GM21528 (cell line): ENCODE measurements at regions not wholly inside any gene's neighbourhood (a gene's known extent, or its start where the extent isn't known, plus 50 kb on each side); places are given as distances from the start of the nearest gene placed in this dataset.
"Not testable (repeated sequence)": the region's sequence is repeated elsewhere in the genome, so short reads cannot be mapped to it uniquely, and the experiment has no call there.

ENCODE experiments used
- ATAC-seq: cut with Tn5 transposase; IDR thresholded peaks from one replicate; pipeline ENCODE4 v1.9.1; 2021; ENCODE audit warnings: mild to moderate bottlenecking, moderate library complexity; ENCODE audit not compliant: unreplicated experiment, low FRiP score

DNA sequence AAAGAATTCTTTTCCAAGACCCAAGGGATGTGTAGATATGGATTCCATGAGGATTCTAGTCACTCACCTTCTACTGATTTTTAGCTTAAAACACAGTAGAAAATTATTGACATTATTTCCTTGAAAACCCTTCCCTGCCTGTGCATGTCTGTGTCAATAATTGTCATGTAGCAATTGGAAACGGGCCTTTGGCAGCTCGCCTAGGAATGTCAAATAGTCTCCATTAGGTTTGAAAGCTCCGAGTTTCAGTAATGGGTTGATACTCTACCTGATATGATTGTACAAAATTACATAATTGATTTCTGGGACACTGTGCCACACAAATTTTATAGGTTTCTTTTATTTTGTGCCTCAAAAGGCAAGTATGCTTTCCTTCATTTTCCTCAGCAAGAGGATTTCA lies 515.2 kb upstream of the ARID1B start:
- no peak for ATAC-seq

DNA sequence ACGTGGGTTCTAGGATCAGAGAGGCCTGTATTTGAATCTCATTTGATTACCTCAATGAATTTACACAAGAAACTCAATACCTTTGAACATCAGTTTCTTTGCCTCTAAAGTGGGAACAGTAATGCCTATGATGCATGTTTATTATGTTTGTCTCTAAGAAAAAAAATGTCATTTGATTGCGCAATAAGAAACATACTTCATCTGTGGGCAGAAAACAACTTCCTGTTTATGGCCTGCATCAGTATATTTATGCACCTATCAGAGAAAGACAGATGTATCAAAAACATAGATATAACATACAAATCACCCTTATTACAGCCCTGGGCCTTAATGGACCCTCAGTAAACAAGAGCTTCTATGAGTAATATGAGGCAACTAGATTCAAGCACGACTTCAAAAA lies 516.4 kb upstream of the ARID1B start:
- no peak for ATAC-seq

DNA sequence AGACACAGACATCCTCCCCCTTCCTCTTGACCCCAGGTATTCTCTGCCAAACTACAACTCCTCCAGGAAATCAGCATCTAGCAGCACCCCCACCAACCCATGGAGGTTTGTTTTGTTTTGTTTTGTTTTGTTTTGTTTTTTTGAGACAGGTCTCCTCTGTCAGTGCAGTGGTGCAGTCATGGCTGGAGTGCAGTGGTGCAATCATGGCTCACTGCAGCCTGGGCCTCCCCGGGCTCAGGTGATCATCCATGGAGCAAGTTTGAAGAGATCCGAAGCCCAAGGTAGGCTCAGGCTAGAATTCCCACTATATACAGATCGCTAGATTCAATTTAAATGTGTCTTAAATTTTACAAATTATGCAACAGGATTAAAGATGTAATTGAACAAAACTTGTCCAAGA lies 518.2 kb upstream of the ARID1B start:
- ATAC-seq: no peak

DNA sequence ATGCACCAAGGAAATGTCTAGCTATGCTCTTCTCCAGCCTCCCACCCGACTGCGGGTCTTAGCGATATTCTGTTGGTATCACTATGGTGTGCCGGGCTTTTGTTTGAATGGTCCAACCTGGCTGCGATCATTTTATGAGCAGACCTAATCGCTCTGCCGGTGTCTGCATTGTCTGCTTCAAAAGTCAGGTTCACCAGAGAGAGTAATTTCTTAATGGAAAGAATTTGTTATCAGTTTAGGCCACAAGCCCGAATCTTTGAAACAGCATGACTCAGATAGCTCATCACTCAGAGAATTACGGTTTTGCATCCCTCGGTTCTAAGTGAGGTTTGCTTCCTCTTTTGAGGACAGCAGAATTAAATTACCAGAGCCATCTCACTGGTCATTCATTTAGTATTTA lies 521.0 kb upstream of the ARID1B start:
- no peak for ATAC-seq

DNA sequence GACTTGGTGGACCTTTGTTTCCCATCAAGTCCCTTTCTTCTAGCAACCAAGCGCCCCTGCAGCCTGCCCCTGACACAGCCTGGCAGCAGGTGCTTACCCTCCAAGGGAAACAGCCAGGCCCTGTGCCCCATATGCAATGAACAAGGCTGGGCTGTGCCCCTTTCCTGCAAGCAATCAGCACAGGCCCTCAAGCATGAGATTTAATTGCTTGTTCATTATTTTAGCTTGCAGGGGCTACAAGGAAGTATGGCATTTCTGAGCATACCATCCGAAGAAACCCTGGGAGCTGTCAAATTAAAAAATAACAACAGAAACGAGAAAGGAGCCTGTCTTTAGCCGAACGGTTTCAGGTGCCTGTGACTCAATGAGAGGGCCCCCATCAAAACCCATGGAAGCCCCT lies 522.9 kb upstream of the ARID1B start:
- ATAC-seq: no peak

DNA sequence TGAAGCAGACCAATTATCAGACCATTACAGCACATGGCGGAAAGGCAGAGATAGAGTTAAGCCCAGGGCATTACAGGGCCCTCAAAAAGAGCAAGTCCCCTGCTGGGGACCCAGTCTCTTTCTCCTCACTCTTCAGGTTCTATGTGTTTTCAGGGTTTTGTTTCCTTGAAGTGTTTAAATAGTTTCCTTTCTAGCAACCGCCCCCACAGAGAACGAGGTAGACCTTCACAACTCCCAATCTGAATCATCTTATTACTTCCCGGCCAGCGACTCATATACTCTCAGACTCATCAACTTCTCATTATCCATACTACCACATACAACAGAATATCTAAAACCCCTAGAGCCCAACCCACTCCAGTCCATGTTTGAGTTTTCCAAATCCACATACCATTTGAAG lies 526.6 kb upstream of the ARID1B start:
- ATAC-seq: no peak

DNA sequence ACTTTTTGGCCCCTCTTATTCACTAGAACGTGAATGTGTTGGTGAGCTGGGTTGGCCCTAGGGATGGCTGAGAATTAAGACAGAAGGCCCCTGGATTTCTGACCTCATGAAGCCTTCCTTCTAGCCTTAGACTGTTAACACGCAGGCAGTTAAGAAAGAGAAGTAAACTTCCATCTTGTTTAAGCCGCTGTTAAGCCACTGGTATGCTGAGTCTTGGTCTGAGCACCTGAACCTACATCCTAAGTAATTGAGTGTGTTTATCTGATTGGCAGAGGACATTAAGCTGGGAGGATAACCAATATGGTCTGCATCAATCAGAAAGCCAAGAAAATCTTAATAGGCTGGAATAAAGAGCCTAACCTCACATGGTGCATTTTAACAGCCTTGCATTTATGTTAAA lies 535.0 kb upstream of the ARID1B start:
- ATAC-seq: no peak

DNA sequence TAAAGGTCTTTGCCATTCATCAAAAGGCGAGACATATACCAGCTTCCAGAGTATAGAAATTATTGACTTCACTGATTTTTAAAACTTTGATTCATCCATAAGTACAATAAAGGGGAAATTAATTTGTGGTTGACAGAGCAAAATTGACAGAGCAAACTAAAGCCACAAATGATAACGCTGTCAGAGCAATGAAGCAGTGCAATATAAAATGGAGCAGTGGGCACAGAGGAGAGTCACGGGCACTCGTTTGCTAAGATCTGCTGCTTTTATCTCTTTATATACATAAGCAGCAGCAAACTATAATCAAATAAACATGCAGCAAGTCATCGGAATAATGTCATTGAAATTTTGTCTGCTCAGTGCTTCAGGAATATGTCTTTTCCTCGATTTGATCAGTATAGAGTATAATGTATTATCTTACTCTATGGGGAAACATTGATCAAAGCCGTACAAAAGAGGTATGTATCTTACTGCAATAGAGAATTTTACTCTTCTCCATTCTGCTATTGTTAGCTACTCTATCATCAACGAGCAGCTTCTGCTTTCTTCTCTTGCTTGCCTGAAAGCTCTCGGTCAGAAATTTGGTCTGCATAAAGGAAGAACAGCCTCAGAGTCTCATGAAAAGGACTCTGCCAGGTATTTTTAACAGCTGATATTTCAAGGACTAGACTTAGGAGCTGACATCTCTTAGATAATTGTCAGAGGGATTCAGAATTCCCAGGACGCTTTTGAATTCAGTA lies 546.0 kb upstream of the ARID1B start:
- ATAC-seq: no peak

DNA sequence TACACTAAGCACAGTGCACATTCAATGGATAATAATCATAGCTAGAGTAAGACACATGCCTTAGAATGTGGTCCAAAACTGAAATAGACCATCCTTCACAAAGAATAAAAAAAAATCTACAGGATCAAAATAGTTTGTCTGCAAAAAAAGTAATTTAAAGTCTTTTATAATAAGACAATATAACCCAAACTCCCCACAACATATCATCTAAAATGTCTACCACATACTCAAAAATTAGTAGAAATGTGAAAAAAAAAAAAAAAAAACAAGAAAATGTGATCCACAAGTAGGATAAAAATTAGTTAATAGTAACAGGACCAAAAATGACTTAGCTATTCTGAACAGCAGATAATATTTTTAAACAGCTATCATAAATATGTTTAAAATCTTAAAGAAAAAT lies 557.2 kb upstream of the ARID1B start:
- no peak for ATAC-seq

DNA sequence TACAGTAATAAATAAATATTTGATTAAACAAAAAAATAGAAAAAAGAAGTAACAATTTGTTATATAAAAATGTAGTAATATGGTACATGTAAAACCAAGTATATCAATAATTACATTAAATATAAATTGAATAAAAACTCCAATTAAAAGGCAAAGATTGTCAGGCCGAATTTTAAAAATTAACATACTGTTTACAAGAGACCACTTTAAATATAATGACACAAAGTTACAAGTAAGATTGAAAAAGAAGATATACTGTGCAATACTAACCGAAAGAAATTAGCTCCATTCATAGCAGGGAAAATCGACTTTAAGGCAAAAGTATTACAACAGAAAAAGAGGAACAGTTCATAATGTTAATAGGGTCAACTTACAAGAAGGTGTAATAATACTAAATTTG lies 571.5 kb upstream of the ARID1B start:
- no peak for ATAC-seq

DNA sequence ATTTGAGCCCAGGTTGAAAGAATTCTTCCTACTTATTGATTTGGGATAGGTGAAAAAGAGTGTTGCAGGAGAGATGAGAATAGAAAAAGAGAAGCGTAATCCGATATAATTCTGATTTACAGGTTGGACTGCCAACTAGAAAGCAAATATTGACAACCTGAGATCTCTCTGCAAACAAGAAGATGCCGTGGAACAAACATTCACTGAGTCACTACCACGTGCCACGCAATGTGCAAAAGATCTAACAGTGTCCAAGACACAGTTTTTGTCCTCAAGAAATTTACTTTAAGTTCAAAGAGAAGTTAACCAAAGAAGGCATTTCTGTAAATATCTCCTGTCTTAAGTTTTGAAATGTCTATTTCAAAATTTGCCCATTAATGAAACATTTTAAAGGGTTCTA lies 578.0 kb upstream of the ARID1B start:
- ATAC-seq: no peak

DNA sequence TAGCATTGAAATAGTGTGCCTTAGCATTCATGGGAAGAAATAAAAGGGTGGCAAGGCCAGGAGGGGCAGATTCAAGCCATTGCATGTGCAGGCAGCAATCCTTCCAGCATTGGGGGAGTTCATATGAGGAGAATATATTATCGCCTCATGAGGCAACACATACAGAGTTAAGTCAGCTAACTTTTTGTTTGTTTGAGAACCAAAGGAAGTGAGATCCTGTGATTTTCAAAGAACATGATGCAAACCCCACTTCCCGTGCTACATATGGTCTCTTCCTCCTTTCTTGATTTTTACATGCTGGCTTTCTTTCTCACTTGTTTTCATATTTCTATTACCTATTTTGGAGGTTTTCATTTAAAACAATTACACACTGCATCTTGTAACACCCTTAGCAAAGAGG lies 579.7 kb upstream of the ARID1B start:
- ATAC-seq: no peak

DNA sequence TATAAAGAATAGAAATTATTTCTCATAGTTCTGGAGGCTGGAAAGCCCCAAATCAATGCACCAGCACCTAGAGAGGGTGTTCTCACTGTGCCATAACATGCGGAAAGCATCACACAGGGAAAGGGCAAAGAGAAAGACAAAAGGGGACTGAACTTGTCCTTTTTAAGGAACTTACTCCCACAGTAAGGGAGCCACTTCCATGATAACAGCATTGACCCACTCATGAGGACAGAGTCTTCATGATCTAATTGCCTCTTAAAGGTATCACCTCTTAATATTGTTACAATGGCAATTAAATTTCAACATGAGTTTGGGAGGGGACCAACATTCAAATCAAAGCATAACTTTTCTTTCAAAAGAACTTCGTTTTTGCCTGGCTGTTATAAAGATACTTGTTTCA lies 582.2 kb upstream of the ARID1B start:
- no peak for ATAC-seq

DNA sequence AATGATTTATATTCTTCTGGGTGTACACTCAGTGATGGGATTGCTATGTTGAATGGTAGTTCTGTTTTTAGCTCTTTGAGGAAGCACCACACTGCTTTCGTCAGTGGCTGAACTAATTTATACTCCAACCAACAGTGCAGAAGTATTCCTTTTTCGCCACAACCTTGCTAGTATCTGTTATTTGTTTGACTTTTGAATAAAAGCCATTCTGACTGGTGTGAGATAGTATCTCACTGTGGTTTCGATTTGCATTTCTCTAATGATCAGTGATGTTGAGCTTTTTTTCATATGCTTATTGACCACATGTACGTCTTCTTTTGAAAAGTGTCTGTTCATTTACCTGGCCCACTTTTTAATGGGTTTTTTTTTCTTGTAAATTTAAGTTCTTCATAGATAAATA lies 583.8 kb upstream of the ARID1B start:
- ATAC-seq: no peak

DNA sequence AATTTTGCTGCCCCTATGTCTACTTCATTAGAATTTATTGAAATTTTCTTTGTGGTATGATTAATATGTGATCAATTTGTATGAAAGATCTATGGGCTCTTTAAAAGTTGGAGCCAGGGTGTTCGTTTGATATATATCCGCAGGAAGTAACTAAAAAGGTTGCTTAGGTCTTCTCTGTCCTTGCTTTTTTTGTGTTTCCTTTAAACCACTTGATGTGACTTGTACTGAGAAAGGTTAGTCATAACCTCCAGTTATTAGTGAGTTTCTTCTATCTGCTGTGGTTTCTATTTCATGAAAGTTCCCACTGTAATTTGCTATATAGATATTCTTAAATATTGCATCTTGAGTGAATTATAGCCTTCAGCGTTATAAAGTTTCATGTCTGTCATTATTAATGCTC lies 585.3 kb upstream of the ARID1B start:
- no peak for ATAC-seq

DNA sequence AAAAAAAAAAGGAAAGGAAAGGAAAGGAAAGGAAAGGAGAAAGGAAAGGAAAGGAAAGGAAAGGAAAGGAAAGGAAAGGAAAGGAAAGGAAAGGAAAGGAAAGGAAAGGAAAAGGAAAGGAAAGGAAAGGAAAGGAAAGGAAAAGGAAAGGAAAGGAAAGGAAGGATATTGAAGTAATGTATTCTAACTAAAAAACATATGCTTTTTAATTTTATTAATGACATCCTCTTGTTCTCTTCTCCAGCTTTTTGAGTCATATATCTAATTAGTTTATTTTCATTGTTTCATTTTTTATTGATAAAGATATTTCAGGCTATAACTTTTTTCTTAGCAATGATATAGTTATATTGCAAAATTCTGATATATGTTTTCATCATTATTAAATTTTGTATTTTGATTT lies 585.8 kb upstream of the ARID1B start:
- ATAC-seq: not testable (repeated sequence)

DNA sequence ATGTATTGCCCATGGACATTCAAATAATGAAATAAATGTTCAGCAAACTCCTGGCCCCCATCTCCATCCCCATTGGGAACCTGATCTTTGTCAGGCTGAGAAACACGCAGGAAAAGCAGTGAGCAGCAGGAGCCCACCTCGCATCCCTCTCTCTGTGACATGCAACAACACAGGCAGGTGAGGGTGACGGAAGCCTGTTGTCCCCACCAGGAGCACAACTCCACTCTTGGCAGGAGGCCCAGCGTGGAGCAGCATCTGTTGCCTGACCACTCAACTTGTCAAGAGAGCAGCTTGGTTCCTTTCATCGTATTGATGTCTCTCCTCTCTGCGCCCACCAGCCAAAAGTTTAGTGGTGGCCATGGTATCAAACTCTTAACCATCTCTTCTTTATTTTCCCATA lies 586.9 kb upstream of the ARID1B start:
- ATAC-seq: no peak

DNA sequence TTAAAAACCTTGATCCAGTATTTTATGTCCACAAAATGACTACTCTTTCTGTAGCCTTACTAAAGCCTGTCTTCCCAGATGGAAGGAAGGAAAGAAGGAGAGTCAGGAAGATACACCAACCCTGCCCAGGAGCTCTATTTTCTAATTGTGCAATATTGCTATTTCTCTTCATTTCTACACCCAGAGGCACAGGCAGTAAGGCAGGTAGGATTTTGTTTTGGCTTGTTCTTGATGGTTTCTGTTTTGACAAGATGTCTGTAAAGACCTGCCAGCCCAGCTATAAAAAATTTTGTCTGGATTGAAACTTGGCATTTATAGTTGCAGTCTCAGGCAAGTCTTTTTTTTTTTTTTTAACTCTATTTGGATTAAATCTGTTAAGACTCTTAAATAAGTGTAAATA lies 587.5 kb upstream of the ARID1B start:
- no peak for ATAC-seq

DNA sequence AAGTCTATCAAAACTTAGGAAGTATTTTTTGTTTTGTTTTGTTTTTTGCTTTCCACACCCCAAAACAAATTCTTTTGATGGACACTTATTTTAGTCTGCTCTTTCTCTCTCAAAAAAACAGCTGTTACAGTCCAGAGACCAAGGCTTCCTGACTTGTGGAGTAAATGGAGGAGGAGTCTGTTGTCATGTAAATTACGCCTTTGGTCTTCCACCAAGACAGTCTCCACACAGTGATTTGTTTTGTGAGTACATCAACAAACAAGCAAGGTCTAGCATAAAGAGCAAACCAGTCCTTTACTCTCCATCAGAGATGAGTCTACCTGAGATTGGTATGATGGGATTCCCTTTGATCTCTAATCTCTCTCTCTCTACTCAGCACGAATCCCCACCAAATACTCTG lies 588.0 kb upstream of the ARID1B start:
- no peak for ATAC-seq

DNA sequence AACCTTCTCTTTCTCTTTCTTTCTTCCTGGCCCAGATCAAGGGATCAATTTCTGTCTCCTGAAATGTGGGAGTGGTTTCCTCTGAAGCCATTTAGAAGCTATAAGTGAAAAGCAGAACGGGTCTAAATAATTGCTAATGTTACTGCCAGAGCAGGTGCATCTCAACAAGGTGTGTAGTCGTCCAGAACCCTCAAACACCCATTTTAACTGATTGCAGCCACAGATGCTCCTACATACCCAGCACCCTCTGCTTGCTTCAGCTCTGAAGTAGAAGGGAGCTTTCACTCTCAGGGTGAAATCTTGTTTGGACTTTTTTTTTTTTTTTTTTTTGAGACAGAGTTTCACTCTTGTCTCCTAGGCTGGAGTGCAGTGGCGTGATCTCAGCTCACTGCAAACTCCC lies 592.1 kb upstream of the ARID1B start:
- no peak for ATAC-seq

DNA sequence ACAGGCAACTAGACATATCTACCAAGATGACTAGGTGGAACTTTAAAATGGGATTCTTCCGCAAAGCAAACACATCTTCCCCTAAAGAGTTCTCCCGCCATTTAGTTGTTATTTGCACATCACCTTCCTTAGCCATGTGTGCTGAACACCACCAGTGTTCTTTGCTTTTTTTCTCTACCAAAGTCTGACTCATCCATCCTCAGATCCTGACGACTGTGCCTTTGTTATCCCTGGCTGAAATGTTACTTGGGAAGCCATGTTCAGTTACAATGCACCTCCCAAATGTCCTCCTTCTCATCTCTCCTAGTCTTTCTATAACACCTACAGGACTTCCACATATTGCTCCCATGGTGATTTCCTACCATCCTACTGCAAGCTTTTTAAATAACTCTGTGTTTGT lies 593.5 kb upstream of the ARID1B start:
- ATAC-seq: no peak

DNA sequence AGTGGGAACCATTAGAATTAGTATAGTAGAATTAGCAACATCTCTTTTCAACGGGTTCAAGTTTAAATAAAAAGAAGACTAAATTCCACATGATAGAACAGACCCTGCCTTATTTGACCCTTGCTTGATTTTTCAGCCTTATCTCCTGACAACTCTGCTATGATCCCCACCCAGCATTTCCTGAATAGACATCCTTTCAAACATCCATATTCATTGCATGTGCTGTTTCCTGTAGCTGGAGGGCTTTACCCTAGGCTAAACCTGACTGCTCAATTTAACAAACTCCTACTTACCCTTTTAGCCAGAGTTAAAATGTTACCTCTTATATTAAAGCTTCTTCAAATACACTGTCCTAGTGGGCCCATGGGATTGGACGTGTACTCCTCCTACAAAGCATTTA lies 594.8 kb upstream of the ARID1B start:
- ATAC-seq: no peak

DNA sequence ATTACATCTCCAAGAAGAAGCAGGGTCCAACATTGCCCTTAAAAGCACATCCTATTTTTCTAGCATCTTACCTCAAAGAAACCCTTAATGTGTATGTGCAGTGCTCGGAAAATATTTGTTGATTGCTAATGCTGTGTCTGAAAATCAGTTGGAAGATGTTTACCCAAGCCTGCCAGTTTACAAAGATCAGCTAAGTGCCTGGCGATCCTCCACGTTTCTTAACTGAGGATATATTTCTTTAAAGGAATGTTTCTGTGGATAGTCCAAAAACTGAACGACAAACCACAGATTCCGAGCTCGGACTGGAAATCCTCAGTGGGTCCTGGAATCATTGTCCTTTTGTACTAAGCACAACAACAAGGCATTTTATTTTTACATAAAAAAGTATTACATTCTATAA lies 595.7 kb upstream of the ARID1B start:
- no peak for ATAC-seq
